Activated CD8-positive, alpha-beta T cell treated with anti-CD3 and anti-CD28 coated beads, Interleukin-2, amount 10 ng/mL, durations not matched to agents 7 days and 5 days (primary cell): ENCODE measurements at regions not wholly inside any gene's neighbourhood (a gene's known extent, or its start where the extent isn't known, plus 50 kb on each side); places are given as distances from the start of the nearest gene placed in this dataset.

Experiments
- ATAC-seq: fragments of 150-1000 bp; cut with Tn5 transposase; one replicate; pipeline ENCODE4 v1.10.0; 2021; ENCODE audit warnings: moderate library complexity
- CTCF ChIA-PET: fragments of 350-600 bp; sonication (Branson Sonifier 250); formaldehyde crosslinking; loops from one replicate; lab custom pipeline; 2021; ENCODE audit warnings: antibody characterized with exemption; lab: Charles Lee
- POLR2A ChIA-PET: fragments of 350-600 bp; sonication (Branson Sonifier 250); formaldehyde crosslinking; loops from one replicate; lab custom pipeline; 2021; ENCODE audit warnings: antibody characterized with exemption; lab: Charles Lee
- DNase-seq: peaks from one replicate; pipeline ENCODE4 v3.0.0-alpha.2; 2020
- H3K27ac Mint-ChIP-seq: one replicate; pipeline ENCODE4 v1.8.0; 2021; ENCODE audit warnings: mild to moderate bottlenecking, mixed read lengths
- H3K27me3 Mint-ChIP-seq: one replicate; pipeline ENCODE4 v1.8.0; 2021; ENCODE audit warnings: low read depth, mixed read lengths
- H3K36me3 Mint-ChIP-seq: one replicate; pipeline ENCODE4 v1.8.0; 2021; ENCODE audit warnings: low read depth, mixed read lengths
- H3K4me1 Mint-ChIP-seq: one replicate; pipeline ENCODE4 v1.8.0; 2021; ENCODE audit warnings: low read depth, mixed read lengths
- H3K4me3 Mint-ChIP-seq: one replicate; pipeline ENCODE4 v1.8.0; 2021; ENCODE audit warnings: mild to moderate bottlenecking, mixed read lengths
- H3K9me3 Mint-ChIP-seq: one replicate; pipeline ENCODE4 v1.8.0; 2022; ENCODE audit warnings: mixed read lengths; ENCODE audit not compliant: insufficient read depth

DNA sequence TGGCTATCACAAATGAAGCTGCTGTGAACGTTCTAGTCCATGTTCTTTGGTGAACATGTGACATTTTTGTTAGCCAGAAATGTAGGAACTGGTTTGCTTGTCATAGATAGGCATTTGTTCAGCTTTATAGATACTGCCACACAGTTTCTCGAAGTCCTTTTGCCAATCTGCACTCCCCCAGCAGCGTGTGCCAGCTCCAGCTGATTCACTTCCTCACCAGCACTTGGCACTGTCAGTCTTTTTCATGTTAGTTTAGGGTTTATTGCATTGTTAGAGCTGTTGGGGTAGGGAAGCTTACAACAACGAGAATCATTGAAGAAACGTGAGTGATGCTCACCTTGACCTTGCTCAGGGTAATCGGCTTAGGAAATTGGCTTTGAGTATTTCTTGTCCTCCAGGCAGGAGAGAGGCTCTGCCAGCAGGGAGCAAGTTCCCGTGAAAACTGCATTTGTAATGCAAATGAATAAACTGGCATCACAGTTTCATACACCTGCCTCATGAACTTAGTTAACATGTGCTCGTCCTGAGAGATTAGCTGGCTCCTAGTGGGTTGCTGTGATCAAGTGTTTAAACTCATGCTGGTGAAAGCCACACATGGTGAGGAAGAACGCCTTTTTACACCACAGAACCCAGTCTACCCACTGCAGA, 83.9 kb downstream of the ING1 start:
- Mint-ChIP-seq H3K4me1 (peaks cover 8% of the 10 kb centered on the region), H3K27me3 (peaks cover 33% of the 10 kb centered on the region), H3K36me3 (no peaks in the 10 kb centered on the region), H3K4me3 (no peak overlapping the region), H3K9me3 (peaks cover 3% of the 10 kb centered on the region), H3K27ac (no peak overlapping the region)
- no peak for DNase-seq
- no peak for ATAC-seq
- CTCF ChIA-PET = interaction anchor here (0.6 to 1.1 kb wide), 2 partner anchors 10 to 82 kb away, joined by 3 read pairs; no protein-coding TSS in a partner anchor
- POLR2A ChIA-PET = no interaction called here

DNA sequence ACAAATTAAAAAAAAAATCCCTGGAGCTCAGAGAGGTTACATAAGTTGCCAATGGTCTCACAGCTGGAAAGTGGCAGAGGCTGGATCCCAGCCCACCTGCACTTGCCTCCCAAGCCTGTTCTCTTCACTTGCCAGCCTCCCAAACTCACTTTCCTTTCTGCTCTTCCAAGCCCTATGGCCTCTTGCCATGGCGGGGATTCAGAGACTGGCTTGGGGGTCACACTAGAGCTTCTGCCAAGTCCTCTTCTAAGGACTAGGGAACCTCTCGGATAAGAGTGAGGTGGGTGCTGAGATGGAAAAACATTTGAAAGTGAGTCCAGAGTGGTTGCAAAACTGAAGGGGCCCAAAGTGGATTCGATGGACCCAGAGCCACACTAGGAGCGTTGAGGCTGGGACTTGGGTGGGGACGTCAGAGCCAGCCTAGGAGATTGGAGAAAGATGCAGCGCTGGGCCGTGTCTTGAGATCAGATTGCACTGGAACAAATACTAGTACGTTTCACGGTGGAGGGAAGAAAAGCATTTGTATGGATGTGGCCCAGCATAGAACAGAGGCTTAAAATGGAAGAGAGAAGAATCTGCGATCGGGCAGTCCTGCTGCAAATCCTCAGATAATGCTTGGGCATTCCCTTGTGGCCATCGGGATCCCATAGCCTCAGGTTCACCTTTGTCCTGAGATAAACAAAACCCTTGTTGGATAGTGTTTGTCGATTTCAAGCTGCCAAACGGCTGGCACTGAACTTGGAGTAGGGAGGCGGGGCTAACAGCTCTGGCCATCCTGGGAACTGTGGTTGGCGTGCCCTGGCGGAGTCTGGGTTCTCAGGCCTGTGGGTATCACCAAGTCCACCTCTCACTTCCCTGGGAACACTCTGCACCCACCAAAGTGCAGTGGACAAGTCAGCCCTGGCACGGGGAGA, 84.8 kb downstream of the ING1 start:
- DNase-seq (no peak), ATAC-seq (no peak)
- ChIA-PET CTCF (interaction anchor here (0.6 to 1.1 kb wide), 2 partner anchors 9 to 83 kb away, joined by 3 read pairs; no protein-coding TSS in a partner anchor), POLR2A (no interaction called here)
- Mint-ChIP-seq H3K27me3 (peaks cover 36% of the 10 kb centered on the region), H3K9me3 (no peaks in the 10 kb centered on the region), H3K4me1 (peaks cover 8% of the 10 kb centered on the region), H3K36me3 (no peaks in the 10 kb centered on the region), H3K27ac (peak overlapping the region; percentile 6), H3K4me3 (no peak overlapping the region)

DNA sequence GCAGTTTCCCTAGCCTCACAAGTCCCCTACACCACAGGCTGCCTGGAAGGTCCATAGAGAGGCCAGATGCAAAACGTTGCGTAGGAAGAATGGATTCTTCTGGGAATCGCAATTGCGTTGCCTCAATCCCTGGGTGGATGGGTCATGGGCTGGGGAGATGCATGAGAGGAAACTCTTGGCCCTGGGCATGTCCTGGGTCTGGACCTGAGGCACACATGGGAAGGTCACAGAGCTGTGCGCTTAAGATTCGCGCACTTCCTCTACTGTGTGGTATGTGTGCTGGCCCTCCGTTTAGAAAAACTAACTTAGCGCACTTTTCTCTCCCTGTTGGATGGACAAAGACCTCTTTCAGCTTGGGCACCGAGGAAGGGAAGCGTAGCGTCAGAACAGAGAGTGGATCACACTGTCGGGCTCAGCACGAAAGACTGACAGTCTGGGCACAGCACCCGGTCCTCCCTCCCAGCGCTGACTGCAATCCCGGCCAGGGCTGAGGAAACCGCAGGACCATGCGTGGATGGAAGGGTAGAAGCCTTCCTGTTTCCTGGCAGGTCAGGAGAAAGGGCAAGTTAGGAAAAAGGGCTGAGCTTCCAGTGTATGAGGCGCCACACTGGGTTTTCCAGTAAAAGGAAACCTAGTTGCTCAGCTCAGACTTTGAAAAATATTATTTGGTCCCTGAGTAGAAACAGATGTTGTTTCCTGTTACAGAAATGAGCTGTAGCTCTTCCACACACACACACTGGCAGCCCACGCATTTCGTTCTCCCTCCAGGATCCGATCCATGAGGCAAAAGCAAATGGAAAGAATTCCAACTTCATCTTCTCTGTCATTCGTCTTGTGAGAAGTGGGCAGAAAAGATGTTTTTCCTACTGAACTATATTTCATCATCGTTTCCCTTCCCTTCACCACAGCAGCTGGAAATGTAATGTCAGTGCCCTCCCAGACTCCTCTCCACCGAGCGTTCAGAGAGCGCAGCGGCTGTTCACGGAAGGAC, 86.0 kb downstream of the ING1 start:
- DNase-seq = no peak
- Mint-ChIP-seq H3K27me3 (peaks cover 42% of the 10 kb centered on the region), H3K4me1 (peaks cover 8% of the 10 kb centered on the region), H3K9me3 (no peaks in the 10 kb centered on the region), H3K27ac (no peak overlapping the region), H3K36me3 (no peaks in the 10 kb centered on the region), H3K4me3 (no peak overlapping the region)
- ChIA-PET CTCF (no interaction called here), POLR2A (no interaction called here)
- no peak for ATAC-seq

- Mint-ChIP-seq H3K4me1 (peaks cover 8% of the 10 kb centered on the region), H3K27me3 (peaks cover 45% of the 10 kb centered on the region), H3K9me3 (no peaks in the 10 kb centered on the region), H3K27ac (no peak overlapping the region), H3K36me3 (no peaks in the 10 kb centered on the region), H3K4me3 (no peak overlapping the region)
- DNase-seq (no peak), ATAC-seq (no peak)
- ChIA-PET POLR2A (no interaction called here), CTCF (interaction anchor here (1.3 kb wide), 1 partner anchor 208 kb away, joined by 3 read pairs; no protein-coding TSS in a partner anchor)
These were observed 87.5 kb downstream of the ING1 start for GRCh38 chr13:110801044-110801443.

- peaks cover 47% of the 10 kb centered on the region for H3K27me3 Mint-ChIP-seq
- H3K27ac Mint-ChIP-seq = no peak overlapping the region
- DNase-seq (no peak), ATAC-seq (no peak)
- ChIA-PET POLR2A (no interaction called here), CTCF (interaction anchor here (1.0 kb wide), 1 partner anchor 16 kb away, joined by 3 read pairs; no protein-coding TSS in a partner anchor)
- H3K4me3 Mint-ChIP-seq = no peak overlapping the region
- H3K36me3 Mint-ChIP-seq = no peaks in the 10 kb centered on the region
- H3K9me3 Mint-ChIP-seq = no peaks in the 10 kb centered on the region
- peaks cover 8% of the 10 kb centered on the region for H3K4me1 Mint-ChIP-seq
These were observed 88.8 kb downstream of the ING1 start for GRCh38 chr13:110802260-110802659.

GRCh38 chr13:110806636-110807035, 93.1 kb downstream of the ING1 start:
- DNase-seq (no peak), ATAC-seq (no peak)
- no peak overlapping the region for H3K4me3 Mint-ChIP-seq
- no peaks in the 10 kb centered on the region for H3K36me3 Mint-ChIP-seq
- H3K27ac Mint-ChIP-seq = no peak overlapping the region
- no peaks in the 10 kb centered on the region for H3K9me3 Mint-ChIP-seq
- peaks cover 44% of the 10 kb centered on the region for H3K27me3 Mint-ChIP-seq
- ChIA-PET POLR2A (interaction anchor here (0.7 kb wide), 1 partner anchor 237 kb away, joined by 3 read pairs; no protein-coding TSS in a partner anchor), CTCF (interaction anchor here (1.2 kb wide), 1 partner anchor 9 kb away, joined by 3 read pairs; no protein-coding TSS in a partner anchor)
- no peaks in the 10 kb centered on the region for H3K4me1 Mint-ChIP-seq

DNA sequence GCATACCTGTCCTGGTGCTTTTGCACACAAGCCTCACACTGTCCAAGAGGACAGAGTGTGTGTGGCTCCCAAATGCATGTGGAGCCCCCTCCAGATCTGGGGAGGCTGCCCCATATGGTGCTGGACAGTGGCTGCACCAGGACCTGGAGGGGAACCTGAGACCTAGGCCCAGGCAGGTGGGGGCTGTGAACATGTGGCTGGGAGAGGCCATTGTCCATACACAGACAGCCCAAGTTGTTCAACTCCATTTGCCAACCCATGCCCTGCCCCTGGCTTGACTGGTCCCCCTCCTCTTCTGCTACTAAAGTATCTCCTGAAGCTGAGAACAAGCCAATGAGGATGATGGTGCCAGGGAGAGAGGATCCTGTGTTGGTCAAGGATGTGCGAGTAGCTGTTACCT, 94.0 kb downstream of the ING1 start:
- Mint-ChIP-seq H3K27ac (no peak overlapping the region), H3K4me3 (no peak overlapping the region), H3K9me3 (no peaks in the 10 kb centered on the region), H3K4me1 (peaks cover 3% of the 10 kb centered on the region), H3K27me3 (peaks cover 47% of the 10 kb centered on the region), H3K36me3 (no peaks in the 10 kb centered on the region)
- no peak for DNase-seq
- CTCF ChIA-PET = interaction anchor here (1.2 kb wide), 1 partner anchor 10 kb away, joined by 3 read pairs; no protein-coding TSS in a partner anchor
- POLR2A ChIA-PET = interaction anchor here (0.7 kb wide), 1 partner anchor 92 kb away, joined by 6 read pairs; no protein-coding TSS in a partner anchor
- ATAC-seq = no peak

DNA sequence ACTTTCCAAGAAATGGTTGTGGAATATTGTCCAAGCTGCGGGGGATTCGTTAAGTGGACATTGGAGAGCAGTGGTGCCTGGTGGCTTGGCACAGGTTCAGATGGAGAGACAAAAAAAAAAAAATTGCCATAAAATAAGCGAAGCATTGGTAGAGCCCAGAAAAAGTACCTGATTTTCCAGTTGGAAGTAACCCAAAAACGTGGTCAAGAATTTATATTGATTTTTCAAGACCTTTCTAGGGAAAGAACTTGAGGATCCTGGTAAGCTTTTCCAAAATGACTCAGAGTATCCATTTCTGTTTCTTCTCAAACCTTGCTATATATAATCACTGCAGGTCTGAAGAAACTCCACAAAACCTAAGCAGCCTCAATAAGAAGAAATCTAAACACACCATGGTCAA, 94.6 kb downstream of the ING1 start:
- CTCF ChIA-PET = no interaction called here
- ATAC-seq = no peak
- peaks cover 3% of the 10 kb centered on the region for H3K4me1 Mint-ChIP-seq
- no peaks in the 10 kb centered on the region for H3K9me3 Mint-ChIP-seq
- H3K4me3 Mint-ChIP-seq = no peak overlapping the region
- H3K27me3 Mint-ChIP-seq = peaks cover 47% of the 10 kb centered on the region
- no peaks in the 10 kb centered on the region for H3K36me3 Mint-ChIP-seq
- no peak overlapping the region for H3K27ac Mint-ChIP-seq
- POLR2A ChIA-PET = interaction anchor here (0.7 kb wide), 1 partner anchor 93 kb away, joined by 6 read pairs; no protein-coding TSS in a partner anchor
- no peak for DNase-seq

DNA sequence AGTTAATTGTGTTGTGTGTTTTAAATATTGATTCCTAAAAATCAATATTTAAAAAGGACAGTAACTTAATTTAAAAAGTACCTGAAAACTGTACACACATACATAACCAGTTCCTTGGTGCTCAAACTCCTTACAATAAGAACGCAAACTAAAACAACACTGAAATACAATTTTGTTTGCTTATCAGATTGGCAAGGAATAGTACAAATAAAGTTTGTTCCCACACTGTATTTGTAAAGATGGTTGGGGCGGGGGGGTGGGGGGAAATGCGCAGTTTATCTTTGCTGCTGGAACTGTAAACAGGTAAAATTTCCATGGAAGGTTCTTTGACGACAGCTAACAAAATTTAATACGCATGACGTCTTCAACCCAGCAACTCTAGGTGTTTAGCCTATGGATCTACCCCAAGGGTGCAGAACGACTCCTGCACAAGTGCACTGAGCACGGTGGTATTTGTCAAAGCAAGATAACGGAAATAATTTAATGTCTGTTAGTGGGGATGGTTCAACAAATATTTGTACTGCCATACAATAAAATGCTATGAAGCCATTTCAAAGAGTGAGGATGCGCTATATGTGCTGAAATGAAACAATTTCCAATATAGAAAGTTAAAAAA, 96.5 kb downstream of the ING1 start:
- ChIA-PET POLR2A (no interaction called here), CTCF (no interaction called here)
- ATAC-seq (no peak), DNase-seq (no peak)
- H3K4me1 Mint-ChIP-seq = peaks cover 3% of the 10 kb centered on the region
- H3K27ac Mint-ChIP-seq = no peak overlapping the region
- no peak overlapping the region for H3K4me3 Mint-ChIP-seq
- H3K9me3 Mint-ChIP-seq = no peaks in the 10 kb centered on the region
- H3K27me3 Mint-ChIP-seq = peaks cover 41% of the 10 kb centered on the region
- no peaks in the 10 kb centered on the region for H3K36me3 Mint-ChIP-seq

GRCh38 chr13:110811008-110811720, 97.7 kb downstream of the ING1 start:
- Mint-ChIP-seq H3K4me3 (no peak overlapping the region), H3K9me3 (no peaks in the 10 kb centered on the region), H3K27ac (no peak overlapping the region), H3K36me3 (no peaks in the 10 kb centered on the region), H3K4me1 (peaks cover 3% of the 10 kb centered on the region), H3K27me3 (peaks cover 38% of the 10 kb centered on the region)
- POLR2A ChIA-PET = no interaction called here
- CTCF ChIA-PET = no interaction called here
- ATAC-seq = no peak
- DNase-seq = no peak
